Right lobe of liver (tissue), 4 donors: ENCODE measurements at regions not wholly inside any gene's neighbourhood (a gene's known extent, or its start where the extent isn't known, plus 50 kb on each side); places are given as distances from the start of the nearest gene placed in this dataset.

Experiments used
- POLR2A ChIP-seq: fragments of 450-650 bp; IDR thresholded peaks from one replicate; pipeline ENCODE4 v1.6.1; 2017; ENCODE audit warnings: antibody characterized with exemption, mild to moderate bottlenecking
- TF ChIP-seq, protein P1 (sequence below), 4 donors: fragments of 200-600 bp in 3 of 4; fragments of 450-650 bp in 1 of 4; IDR thresholded peaks; one replicate each; pipeline versions ENCODE4 v1.5.1 to v1.8.0; 2016 to 2022; ENCODE audit warnings: antibody characterized with exemption in 4 of 4, mild to moderate bottlenecking in 2 of 4
- donor health status: DM: no; HTN: no; CAD: no.
- donor health status: DM: no; HTN: no; CAD: no.
- donor health status: DM: no; HTN: yes; CAD: no.

DNA sequence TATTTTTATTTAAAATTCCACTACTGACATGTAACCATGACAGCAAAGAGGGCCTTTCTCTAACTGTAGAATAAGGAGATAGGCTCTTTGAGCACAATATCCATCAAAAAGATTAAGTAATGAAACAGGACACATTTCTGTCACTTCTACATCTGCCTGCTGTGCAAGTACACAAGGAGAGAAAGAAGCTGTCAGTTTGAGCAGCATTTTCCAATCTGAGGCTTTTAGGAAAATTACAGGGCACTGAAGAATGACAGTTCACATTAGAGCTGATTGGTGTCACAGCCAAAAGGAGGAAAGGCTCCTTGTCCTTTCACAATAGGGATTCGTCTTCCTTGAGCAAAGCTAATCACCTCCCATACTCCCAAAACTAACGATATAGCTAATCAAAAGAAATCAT is 158.8 kb upstream of the TAC1 start:
- TF ChIP-seq, protein P1, sequence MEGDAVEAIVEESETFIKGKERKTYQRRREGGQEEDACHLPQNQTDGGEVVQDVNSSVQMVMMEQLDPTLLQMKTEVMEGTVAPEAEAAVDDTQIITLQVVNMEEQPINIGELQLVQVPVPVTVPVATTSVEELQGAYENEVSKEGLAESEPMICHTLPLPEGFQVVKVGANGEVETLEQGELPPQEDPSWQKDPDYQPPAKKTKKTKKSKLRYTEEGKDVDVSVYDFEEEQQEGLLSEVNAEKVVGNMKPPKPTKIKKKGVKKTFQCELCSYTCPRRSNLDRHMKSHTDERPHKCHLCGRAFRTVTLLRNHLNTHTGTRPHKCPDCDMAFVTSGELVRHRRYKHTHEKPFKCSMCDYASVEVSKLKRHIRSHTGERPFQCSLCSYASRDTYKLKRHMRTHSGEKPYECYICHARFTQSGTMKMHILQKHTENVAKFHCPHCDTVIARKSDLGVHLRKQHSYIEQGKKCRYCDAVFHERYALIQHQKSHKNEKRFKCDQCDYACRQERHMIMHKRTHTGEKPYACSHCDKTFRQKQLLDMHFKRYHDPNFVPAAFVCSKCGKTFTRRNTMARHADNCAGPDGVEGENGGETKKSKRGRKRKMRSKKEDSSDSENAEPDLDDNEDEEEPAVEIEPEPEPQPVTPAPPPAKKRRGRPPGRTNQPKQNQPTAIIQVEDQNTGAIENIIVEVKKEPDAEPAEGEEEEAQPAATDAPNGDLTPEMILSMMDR (IDR thresholded peaks at IDR 0.05): no peak
- no peak for TF ChIP-seq POLR2A
